Right lobe of liver (tissue), 6 donors: ENCODE measurements at regions not wholly inside any gene's neighbourhood (a gene's known extent, or its start where the extent isn't known, plus 50 kb on each side); places are given as distances from the start of the nearest gene placed in this dataset.

Experiments
- ATAC-seq, 4 donors: fragments of 200-7000 bp; cut with Tn5 transposase; one replicate each; pipeline ENCODE4 v1.9.1; 2020; ENCODE audit warnings: mild to moderate bottlenecking in 4 of 4, moderate library complexity in 4 of 4
- DNase-seq, 3 donors: peaks; one replicate each; pipeline ENCODE4 v3.0.0-alpha.2; 2020
- H3K27ac ChIP-seq, 3 donors: fragments of 200-600 bp; one replicate each; pipeline ENCODE4 v1.8.0; 2022
- H3K27me3 ChIP-seq, 2 donors: fragments of 200-600 bp; one replicate each; pipeline ENCODE4 v1.8.0; 2022
- H3K36me3 ChIP-seq, 4 donors: fragments of 200-600 bp; sonication (generic) in 1 of 4; one replicate each; pipeline versions ENCODE4 v1.5.1 to v1.8.0; 2017 to 2022; ENCODE audit warnings: control low read depth in 1 of 4
- H3K4me1 ChIP-seq, 4 donors: fragments of 200-600 bp; sonication (generic) in 1 of 4; one replicate each; pipeline versions ENCODE4 v1.5.1 to v1.8.0; 2017 to 2022; ENCODE audit warnings: control low read depth in 1 of 4
- H3K4me3 ChIP-seq, 3 donors: fragments of 200-600 bp; one replicate each; pipeline ENCODE4 v1.8.0; 2022
- H3K9me3 ChIP-seq, 4 donors: fragments of 200-600 bp; sonication (generic) in 1 of 4; one replicate each; pipeline versions ENCODE4 v1.5.1 to v1.8.0; 2017 to 2022; ENCODE audit warnings: control low read depth in 1 of 4
- POLR2A ChIP-seq: fragments of 450-650 bp; IDR thresholded peaks from one replicate; pipeline ENCODE4 v1.6.1; 2017; ENCODE audit warnings: antibody characterized with exemption, mild to moderate bottlenecking
- WGBS: methylation state at CpG from one replicate; pipeline ENCODE4 v1.1.6; 2018; ENCODE audit warnings: low coverage, low lambda C conversion rate; ENCODE audit not compliant: insufficient coverage; ENCODE audit errors: missing lambda C conversion rate; 5-methylcytosine and 5-hydroxymethylcytosine counted together
- intact Hi-C, 2 donors: fragments of 100-400 bp; cut with DNase I; formaldehyde crosslinking; loops; one replicate each; pipeline versions ENCODE4 v1.11.2 to v1.14.1; 2022
- TF ChIP-seq, protein P1 (sequence below), 4 donors: fragments of 200-600 bp in 3 of 4; fragments of 450-650 bp in 1 of 4; IDR thresholded peaks; one replicate each; pipeline versions ENCODE4 v1.5.1 to v1.8.0; 2016 to 2022; ENCODE audit warnings: antibody characterized with exemption in 4 of 4, mild to moderate bottlenecking in 2 of 4
- donor health status: DM: no; HTN: yes; CAD: no.
- donor health status: DM: no; HTN: no; CAD: no.
- donor health status: DM: no; HTN: no; CAD: no.
- donor health status: DM: no; HTN: yes; CAD: no.
- donor health status: DM: no; HTN: yes; CAD: no.

DNA sequence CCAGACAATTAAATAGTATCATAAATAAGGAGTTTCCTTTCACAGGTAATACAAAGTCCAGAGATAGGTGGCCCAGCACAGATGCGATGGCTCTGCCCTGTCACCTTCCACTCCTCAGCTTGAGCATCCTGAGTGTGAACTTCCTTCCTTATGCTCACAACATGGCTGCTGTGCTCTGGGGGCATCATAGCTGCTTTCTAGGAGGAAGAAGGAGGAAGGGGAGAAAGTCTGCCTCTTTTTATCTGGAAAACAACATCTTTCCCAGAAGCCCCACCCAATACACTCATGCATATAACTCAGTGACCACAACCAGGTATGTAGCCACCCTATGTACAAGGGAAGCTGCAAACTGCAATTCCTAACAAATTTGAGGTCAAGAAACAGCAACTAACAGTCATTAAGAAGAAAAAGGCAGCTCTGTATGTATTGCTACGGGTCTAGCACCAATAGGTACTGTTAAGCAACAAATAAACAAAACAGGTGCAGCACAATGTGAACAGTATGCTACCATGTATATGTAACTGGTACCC is 201.2 kb upstream of the UBL3 start:
- no peaks in the 10 kb centered on the region for H3K9me3 ChIP-seq
- H3K27ac ChIP-seq: no peak overlapping the region
- TF ChIP-seq, protein P1, sequence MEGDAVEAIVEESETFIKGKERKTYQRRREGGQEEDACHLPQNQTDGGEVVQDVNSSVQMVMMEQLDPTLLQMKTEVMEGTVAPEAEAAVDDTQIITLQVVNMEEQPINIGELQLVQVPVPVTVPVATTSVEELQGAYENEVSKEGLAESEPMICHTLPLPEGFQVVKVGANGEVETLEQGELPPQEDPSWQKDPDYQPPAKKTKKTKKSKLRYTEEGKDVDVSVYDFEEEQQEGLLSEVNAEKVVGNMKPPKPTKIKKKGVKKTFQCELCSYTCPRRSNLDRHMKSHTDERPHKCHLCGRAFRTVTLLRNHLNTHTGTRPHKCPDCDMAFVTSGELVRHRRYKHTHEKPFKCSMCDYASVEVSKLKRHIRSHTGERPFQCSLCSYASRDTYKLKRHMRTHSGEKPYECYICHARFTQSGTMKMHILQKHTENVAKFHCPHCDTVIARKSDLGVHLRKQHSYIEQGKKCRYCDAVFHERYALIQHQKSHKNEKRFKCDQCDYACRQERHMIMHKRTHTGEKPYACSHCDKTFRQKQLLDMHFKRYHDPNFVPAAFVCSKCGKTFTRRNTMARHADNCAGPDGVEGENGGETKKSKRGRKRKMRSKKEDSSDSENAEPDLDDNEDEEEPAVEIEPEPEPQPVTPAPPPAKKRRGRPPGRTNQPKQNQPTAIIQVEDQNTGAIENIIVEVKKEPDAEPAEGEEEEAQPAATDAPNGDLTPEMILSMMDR (IDR thresholded peaks at IDR 0.05): no peak
- no peak for TF ChIP-seq POLR2A
- 89% methylated on average over 1 of the region's 2 CpGs for WGBS
- H3K27me3 ChIP-seq: no peaks in the 10 kb centered on the region
- H3K4me3 ChIP-seq: no peak overlapping the region
- H3K36me3 ChIP-seq: no peaks in the 10 kb centered on the region
- DNase-seq: no peak
- ATAC-seq: no peak
- H3K4me1 ChIP-seq: no peaks in the 10 kb centered on the region
- intact Hi-C loops: no loop called here

DNA sequence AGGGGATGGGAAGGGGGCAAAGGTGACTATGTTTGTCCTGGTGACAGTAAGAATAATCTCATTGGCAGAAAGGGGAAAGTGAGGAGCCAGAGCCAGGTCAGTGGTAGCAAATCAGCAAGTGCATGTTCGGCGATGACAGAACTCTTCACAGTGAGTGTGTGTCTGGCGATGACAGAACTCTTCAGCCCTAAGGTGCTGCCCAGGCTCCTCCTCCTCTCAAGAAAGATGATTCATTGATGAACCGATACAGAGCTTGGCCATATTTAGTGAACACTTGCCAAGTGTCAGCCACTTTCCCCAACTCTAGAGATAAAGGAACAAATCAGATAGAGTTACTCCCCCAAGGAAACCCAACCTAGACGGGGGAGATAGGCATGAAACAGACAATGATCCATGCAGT is 199.3 kb upstream of the UBL3 start:
- Histone ChIP-seq H3K27me3 (no peaks in the 10 kb centered on the region), H3K36me3 (no peaks in the 10 kb centered on the region), H3K4me1 (no peaks in the 10 kb centered on the region), H3K9me3 (no peaks in the 10 kb centered on the region), H3K27ac (no peak overlapping the region), H3K4me3 (no peak overlapping the region)
- intact Hi-C loops: no loop called here
- ATAC-seq (no peak), DNase-seq (no peak)
- 48% methylated on average over 2 of the region's 5 CpGs for WGBS
- TF ChIP-seq, protein P1 (IDR thresholded peaks at IDR 0.05): no peak
- no peak for TF ChIP-seq POLR2A

DNA sequence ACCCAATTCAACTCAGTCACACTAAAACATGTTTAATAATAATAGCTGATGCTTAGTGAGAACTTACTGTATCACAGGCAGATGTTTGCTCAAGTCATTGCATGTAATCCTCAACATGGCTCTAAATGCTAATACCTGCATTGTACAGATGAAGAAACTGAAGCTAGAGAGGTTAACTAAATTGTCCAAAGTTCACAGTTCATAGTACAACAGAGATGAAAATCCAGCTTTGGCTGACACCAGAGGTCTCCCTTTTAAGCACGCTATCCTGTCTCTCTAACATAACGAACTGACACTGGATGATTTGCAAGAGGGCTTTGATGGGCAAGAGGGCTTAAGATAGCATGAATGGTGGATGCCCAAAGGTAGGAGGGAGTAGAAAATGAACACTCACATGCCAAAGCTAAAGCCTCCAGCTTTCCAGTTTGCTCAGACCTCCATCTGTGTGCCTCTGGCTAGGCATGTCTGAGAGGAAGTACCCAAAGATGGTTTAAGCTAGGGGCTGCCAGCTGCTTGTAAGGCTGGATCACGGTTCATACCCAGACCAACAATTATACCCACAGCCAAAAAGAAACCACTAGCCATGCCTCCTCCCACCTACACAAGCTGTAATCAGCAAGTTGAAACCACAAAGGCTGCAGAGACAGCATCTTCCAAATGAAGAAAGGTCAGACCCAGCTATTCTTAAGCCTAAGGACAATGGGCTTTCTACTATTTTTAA is 196.9 kb upstream of the UBL3 start:
- Histone ChIP-seq H3K4me3 (no peak overlapping the region), H3K36me3 (no peaks in the 10 kb centered on the region), H3K4me1 (no peaks in the 10 kb centered on the region), H3K27ac (no peak overlapping the region), H3K9me3 (no peaks in the 10 kb centered on the region), H3K27me3 (no peaks in the 10 kb centered on the region)
- intact Hi-C loops: no loop called here
- TF ChIP-seq, protein P1 (IDR thresholded peaks at IDR 0.05): peak in 2 of 4 donors; percentile 21 to 23
- TF ChIP-seq POLR2A: no peak
- DNase-seq: no peak
- peak; percentile 89 to 97 (median 92) for ATAC-seq
- WGBS: 30% methylated on average over 2 of the region's 3 CpGs

DNA sequence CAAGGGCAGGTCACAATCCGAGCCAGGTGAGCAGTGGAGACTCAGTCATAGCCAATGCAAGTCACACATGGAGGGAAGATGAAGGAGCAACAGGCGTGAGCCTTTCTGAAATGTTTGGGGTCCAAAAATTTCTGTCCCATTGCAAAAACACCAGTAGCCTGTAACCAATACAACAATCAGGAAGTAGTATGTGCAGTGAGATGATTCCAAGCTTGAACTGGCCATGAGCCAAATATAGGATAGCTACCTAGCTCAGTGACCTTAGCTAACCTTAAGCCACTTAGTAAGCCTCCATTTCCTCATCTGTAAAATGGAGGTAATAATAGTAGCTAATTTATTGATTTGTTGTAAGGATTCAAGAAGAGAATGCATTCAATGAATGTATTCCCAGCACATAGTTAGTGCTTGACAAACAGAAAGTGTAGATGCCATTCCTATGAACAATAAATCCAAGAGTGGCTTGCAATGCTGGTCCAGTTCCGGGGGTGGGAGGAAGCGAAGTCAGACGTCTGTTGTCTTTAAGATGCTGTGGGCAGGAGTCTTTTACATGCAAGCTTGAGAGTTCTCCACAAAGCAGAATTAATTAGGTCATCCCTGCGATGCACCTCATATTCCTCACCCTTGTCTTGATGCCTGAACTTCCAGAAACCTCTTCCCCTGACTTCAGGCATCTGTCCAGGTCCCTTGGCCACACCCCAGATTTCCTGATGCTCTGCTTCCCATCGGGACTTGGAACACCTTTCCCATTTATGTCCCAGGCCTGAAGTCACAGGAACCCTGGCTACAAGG is 195.7 kb upstream of the UBL3 start:
- ATAC-seq (no peak), DNase-seq (no peak)
- intact Hi-C loops: no loop called here
- Histone ChIP-seq H3K9me3 (no peaks in the 10 kb centered on the region), H3K27me3 (no peaks in the 10 kb centered on the region), H3K27ac (no peak overlapping the region), H3K36me3 (no peaks in the 10 kb centered on the region), H3K4me1 (no peaks in the 10 kb centered on the region), H3K4me3 (no peak overlapping the region)
- WGBS: 84% methylated on average over 6 of the region's 7 CpGs
- TF ChIP-seq, protein P1 (IDR thresholded peaks at IDR 0.05): no peak
